T-helper 1 cell treated with Interleukin-12 subunit alpha and Interleukin-12 subunit beta and Interleukin-4 antibody, amounts not matched to agents 30 ng/mL and 1 ng/mL, for 36 hours (primary cell): ENCODE measurements at regions not wholly inside any gene's neighbourhood (a gene's known extent, or its start where the extent isn't known, plus 50 kb on each side); places are given as distances from the start of the nearest gene placed in this dataset.

Experiments
- intact Hi-C: fragments of 100-400 bp; cut with micrococcal nuclease; formaldehyde crosslinking; loops from one replicate; pipeline ENCODE4 v1.15.1; 2024

GRCh38 chr14:58697930-58698642, 60.3 kb downstream of the DACT1 start:
- intact Hi-C loops: no loop called here

- intact Hi-C loops: no loop called here
Measured at GRCh38 chr14:58699681-58700205, 62.0 kb downstream of the DACT1 start.

- intact Hi-C loops: no loop called here
Measured at GRCh38 chr14:58701156-58701555, 63.4 kb downstream of the DACT1 start.

- intact Hi-C loops: no loop called here
Measured at GRCh38 chr14:58701604-58702003, 63.8 kb downstream of the DACT1 start.

- intact Hi-C loops: no loop called here
Measured at GRCh38 chr14:58702441-58703160, 64.8 kb downstream of the DACT1 start.

- intact Hi-C loops: no loop called here
Measured at GRCh38 chr14:58703161-58703506, 65.4 kb downstream of the DACT1 start.

GRCh38 chr14:58705066-58705465, 67.3 kb downstream of the DACT1 start:
- intact Hi-C loops: no loop called here

- intact Hi-C loops: no loop called here
Measured at GRCh38 chr14:58707949-58708348, 70.2 kb downstream of the DACT1 start.

- intact Hi-C loops: no loop called here
Measured at GRCh38 chr14:58709949-58710348, 72.2 kb downstream of the DACT1 start.

GRCh38 chr14:58711382-58711781, 73.6 kb downstream of the DACT1 start:
- intact Hi-C loops: no loop called here

GRCh38 chr14:58712357-58712756, 74.6 kb downstream of the DACT1 start:
- intact Hi-C loops: no loop called here

GRCh38 chr14:58713677-58714076, 75.9 kb downstream of the DACT1 start:
- intact Hi-C loops: no loop called here

- intact Hi-C loops: no loop called here
Measured at GRCh38 chr14:58716706-58717105, 78.9 kb downstream of the DACT1 start.

- intact Hi-C loops: no loop called here
Measured at GRCh38 chr14:58717211-58717610, 79.4 kb downstream of the DACT1 start.

GRCh38 chr14:58717813-58718212, 80.1 kb downstream of the DACT1 start:
- intact Hi-C loops: no loop called here

GRCh38 chr14:58718226-58719205, 80.8 kb downstream of the DACT1 start:
- intact Hi-C loops: no loop called here

- intact Hi-C loops: no loop called here
Measured at GRCh38 chr14:58721723-58722122, 84.0 kb downstream of the DACT1 start.

- intact Hi-C loops: no loop called here
Measured at GRCh38 chr14:58722441-58722840, 84.7 kb downstream of the DACT1 start.

- intact Hi-C loops: no loop called here
Measured at GRCh38 chr14:58724206-58724605, 86.4 kb downstream of the DACT1 start.

GRCh38 chr14:58724702-58725101, 86.9 kb downstream of the DACT1 start:
- intact Hi-C loops: no loop called here

- intact Hi-C loops: no loop called here
Measured at GRCh38 chr14:58725226-58725625, 87.5 kb downstream of the DACT1 start.

GRCh38 chr14:58725871-58726270, 88.1 kb downstream of the DACT1 start:
- intact Hi-C loops: no loop called here
